ENCODE measurements at regions not wholly inside any gene's neighbourhood (a gene's known extent, or its start where the extent isn't known, plus 50 kb on each side); places are given as distances from the start of the nearest gene placed in this dataset.

DNA sequence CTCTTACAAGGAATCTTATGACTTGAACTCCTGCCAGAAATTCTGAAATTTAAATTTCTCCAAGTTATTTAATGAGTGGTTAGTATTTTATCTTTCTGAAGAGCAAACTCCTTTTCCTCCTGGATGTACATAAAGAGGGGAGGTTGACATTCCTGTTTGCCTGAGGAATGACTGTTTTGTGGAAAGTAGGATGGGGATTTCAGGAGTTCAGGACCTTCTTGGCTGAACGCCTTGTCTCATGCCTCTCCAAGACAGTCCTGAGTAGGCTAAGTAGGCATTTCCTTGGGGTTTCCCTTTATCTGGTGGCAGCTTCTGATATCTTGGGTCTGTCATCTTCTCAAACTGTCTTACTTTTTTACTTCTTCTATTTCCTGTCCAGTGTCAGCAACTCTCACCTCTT lies 356.6 kb downstream of the TDRD3 start:
- Histone ChIP-seq H3K4me1 (no peaks in the 10 kb centered on the region), H3K9me3 (no peaks in the 10 kb centered on the region), H3K27me3 (no peaks in the 10 kb centered on the region), H3K4me3 (no peak overlapping the region), H3K36me3 (no peaks in the 10 kb centered on the region), H3K27ac (no peak overlapping the region)
- intact Hi-C loops (cut with DNase I): no loop called here
- DNase-seq (no peak), ATAC-seq (no peak)
- TF ChIP-seq CTCF (IDR thresholded peaks at IDR 0.05): no peak

DNA sequence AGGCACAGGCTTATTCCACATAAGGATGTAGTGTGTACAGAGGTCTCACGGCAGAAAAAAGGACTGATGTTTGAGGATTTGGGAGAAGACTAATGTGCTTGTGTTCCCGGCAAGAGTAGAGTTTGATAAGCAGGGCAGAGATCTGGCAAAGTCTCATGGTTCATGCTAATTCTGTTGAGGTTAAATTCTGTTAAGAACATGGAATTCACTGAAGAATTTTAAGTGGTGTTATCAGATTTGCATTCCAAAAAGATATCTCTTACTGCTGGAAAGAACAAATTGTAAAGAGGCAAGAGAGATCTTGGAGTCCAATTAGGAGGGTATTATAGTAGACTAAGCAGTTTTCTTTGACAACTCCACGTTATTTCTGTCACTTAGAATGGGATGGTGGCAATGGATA lies 348.3 kb downstream of the TDRD3 start:
- DNase-seq: no peak
- Histone ChIP-seq H3K4me3 (no peak overlapping the region), H3K27me3 (no peaks in the 10 kb centered on the region), H3K9me3 (no peaks in the 10 kb centered on the region), H3K36me3 (no peaks in the 10 kb centered on the region), H3K4me1 (no peaks in the 10 kb centered on the region), H3K27ac (no peak overlapping the region)
- peak; percentile 43 for ATAC-seq
- intact Hi-C loops (cut with DNase I): no loop called here
- TF ChIP-seq CTCF (IDR thresholded peaks at IDR 0.05): no peak

- no peaks in the 10 kb centered on the region for H3K36me3 ChIP-seq
- H3K4me3 ChIP-seq: no peak overlapping the region
- DNase-seq (no peak), ATAC-seq (no peak)
- no peaks in the 10 kb centered on the region for H3K9me3 ChIP-seq
- no peak overlapping the region for H3K27ac ChIP-seq
- H3K4me1 ChIP-seq: no peaks in the 10 kb centered on the region
- TF ChIP-seq CTCF (IDR thresholded peaks at IDR 0.05): no peak
- intact Hi-C loops (cut with DNase I): no loop called here
- no peaks in the 10 kb centered on the region for H3K27me3 ChIP-seq
These were observed 336.9 kb downstream of the TDRD3 start for GRCh38 chr13:60733933-60734332.

DNA sequence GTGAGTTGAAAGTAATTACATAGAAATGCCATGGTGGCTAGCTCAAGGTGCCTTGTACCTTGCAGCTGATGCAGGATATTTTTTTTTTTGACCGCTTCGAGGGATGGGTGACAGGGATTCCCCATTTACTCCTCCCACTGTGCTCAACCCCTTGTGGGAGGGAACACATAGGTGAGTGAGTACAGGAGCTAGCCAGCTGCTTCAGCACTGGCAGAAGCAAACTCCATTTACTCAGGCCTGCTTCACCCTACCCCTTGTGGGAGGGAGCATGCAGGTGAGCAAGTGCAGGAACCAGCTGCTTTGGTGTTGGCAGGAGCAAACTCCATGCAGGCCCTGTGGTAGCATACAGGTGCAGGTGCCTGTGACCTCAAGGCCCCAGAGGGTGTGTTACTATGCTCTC lies 330.1 kb downstream of the TDRD3 start:
- no peaks in the 10 kb centered on the region for H3K27me3 ChIP-seq
- no peaks in the 10 kb centered on the region for H3K4me1 ChIP-seq
- no peak overlapping the region for H3K4me3 ChIP-seq
- ATAC-seq (peak; percentile 14), DNase-seq (no peak)
- no peak overlapping the region for H3K27ac ChIP-seq
- intact Hi-C loops (cut with DNase I): no loop called here
- no peak for TF ChIP-seq CTCF (IDR thresholded peaks at IDR 0.05)
- H3K9me3 ChIP-seq: no peaks in the 10 kb centered on the region
- H3K36me3 ChIP-seq: no peaks in the 10 kb centered on the region

- no peak overlapping the region for H3K27ac ChIP-seq
- no peaks in the 10 kb centered on the region for H3K36me3 ChIP-seq
- intact Hi-C loops (cut with DNase I): no loop called here
- H3K9me3 ChIP-seq: no peaks in the 10 kb centered on the region
- no peaks in the 10 kb centered on the region for H3K27me3 ChIP-seq
- TF ChIP-seq CTCF (IDR thresholded peaks at IDR 0.05): no peak
- no peak overlapping the region for H3K4me3 ChIP-seq
- no peaks in the 10 kb centered on the region for H3K4me1 ChIP-seq
- DNase-seq (no peak), ATAC-seq (no peak)
These were observed 324.0 kb downstream of the TDRD3 start for GRCh38 chr13:60721063-60721462.

GRCh38 chr13:60720590-60720989 lies 323.6 kb downstream of the TDRD3 start:
- DNase-seq (no peak), ATAC-seq (no peak)
- no peak for TF ChIP-seq CTCF (IDR thresholded peaks at IDR 0.05)
- no peaks in the 10 kb centered on the region for H3K9me3 ChIP-seq
- H3K36me3 ChIP-seq: no peaks in the 10 kb centered on the region
- H3K27ac ChIP-seq: no peak overlapping the region
- H3K4me3 ChIP-seq: no peak overlapping the region
- intact Hi-C loops (cut with DNase I): no loop called here
- no peaks in the 10 kb centered on the region for H3K27me3 ChIP-seq
- no peaks in the 10 kb centered on the region for H3K4me1 ChIP-seq

Measured in upper lobe of right lung (tissue), 1 donor.